ENCODE measurements at regions not wholly inside any gene's neighbourhood (a gene's known extent, or its start where the extent isn't known, plus 50 kb on each side); places are given as distances from the start of the nearest gene placed in this dataset.

- DNase-seq (ENCODE audit: low read depth), result no peak
- no peak for TF ChIP-seq MAX (IDR thresholded peaks at IDR 0.05; ENCODE audit: low read depth, low read length)
- TF ChIP-seq POLR2A (IDR thresholded peaks at IDR 0.05; ENCODE audit: extremely low read depth, insufficient read length), result no peak
- TF ChIP-seq MYC (IDR thresholded peaks at IDR 0.05; ENCODE audit: low read depth, low read length), result no peak
- no peak for TF ChIP-seq CTCF (IDR thresholded peaks at IDR 0.05; ENCODE audit: low read depth, low read length)
- no peak overlapping the region for H3K4me3 ChIP-seq (ENCODE audit: low read depth, low read length)
Observed at GRCh38 chr12:115650026-115650425, 627.5 kb downstream of the MED13L start.

GRCh38 chr12:115648463-115648862 is 629.0 kb downstream of the MED13L start:
- TF ChIP-seq CTCF (IDR thresholded peaks at IDR 0.05; ENCODE audit: low read depth, low read length), result no peak
- TF ChIP-seq MYC (IDR thresholded peaks at IDR 0.05; ENCODE audit: low read depth, low read length), result no peak
- TF ChIP-seq MAX (IDR thresholded peaks at IDR 0.05; ENCODE audit: low read depth, low read length), result no peak
- TF ChIP-seq POLR2A (IDR thresholded peaks at IDR 0.05; ENCODE audit: extremely low read depth, insufficient read length), result no peak
- no peak for DNase-seq (ENCODE audit: low read depth)
- no peak overlapping the region for H3K4me3 ChIP-seq (ENCODE audit: low read depth, low read length)

- no peak overlapping the region for H3K4me3 ChIP-seq (ENCODE audit: low read depth, low read length)
- no peak for DNase-seq (ENCODE audit: low read depth)
- TF ChIP-seq MAX (IDR thresholded peaks at IDR 0.05; ENCODE audit: low read depth, low read length), result no peak
- TF ChIP-seq CTCF (IDR thresholded peaks at IDR 0.05; ENCODE audit: low read depth, low read length), result no peak
- no peak for TF ChIP-seq POLR2A (IDR thresholded peaks at IDR 0.05; ENCODE audit: extremely low read depth, insufficient read length)
- no peak for TF ChIP-seq MYC (IDR thresholded peaks at IDR 0.05; ENCODE audit: low read depth, low read length)
Observed at GRCh38 chr12:115646210-115646609, 631.3 kb downstream of the MED13L start.

- no peak for DNase-seq (ENCODE audit: low read depth)
- H3K4me3 ChIP-seq (ENCODE audit: low read depth, low read length), result no peak overlapping the region
- no peak for TF ChIP-seq CTCF (IDR thresholded peaks at IDR 0.05; ENCODE audit: low read depth, low read length)
- no peak for TF ChIP-seq MAX (IDR thresholded peaks at IDR 0.05; ENCODE audit: low read depth, low read length)
- TF ChIP-seq MYC (IDR thresholded peaks at IDR 0.05; ENCODE audit: low read depth, low read length), result no peak
- TF ChIP-seq POLR2A (IDR thresholded peaks at IDR 0.05; ENCODE audit: extremely low read depth, insufficient read length), result no peak
Observed at GRCh38 chr12:115640929-115641328, 636.6 kb downstream of the MED13L start.

GRCh38 chr12:115639648-115640012 is 637.9 kb downstream of the MED13L start:
- H3K4me3 ChIP-seq (ENCODE audit: low read depth, low read length), result no peak overlapping the region
- DNase-seq (ENCODE audit: low read depth), result no peak
- no peak for TF ChIP-seq MYC (IDR thresholded peaks at IDR 0.05; ENCODE audit: low read depth, low read length)
- TF ChIP-seq CTCF (IDR thresholded peaks at IDR 0.05; ENCODE audit: low read depth, low read length), result no peak
- no peak for TF ChIP-seq MAX (IDR thresholded peaks at IDR 0.05; ENCODE audit: low read depth, low read length)
- TF ChIP-seq POLR2A (IDR thresholded peaks at IDR 0.05; ENCODE audit: extremely low read depth, insufficient read length), result no peak
